Tongue (tissue), 1 donor: ENCODE measurements at regions not wholly inside any gene's neighbourhood (a gene's known extent, or its start where the extent isn't known, plus 50 kb on each side); places are given as distances from the start of the nearest gene placed in this dataset.
A peak's percentile ranks its signal among the peaks of the same experiment; 100 is the strongest.
"Not testable (repeated sequence)": the region's sequence is repeated elsewhere in the genome, so short reads cannot be mapped to it uniquely, and the experiment has no call there.

Experiments
- DNase-seq: peaks from one replicate; pipeline ENCODE4 v3.0.0-alpha.2; 2015

DNA sequence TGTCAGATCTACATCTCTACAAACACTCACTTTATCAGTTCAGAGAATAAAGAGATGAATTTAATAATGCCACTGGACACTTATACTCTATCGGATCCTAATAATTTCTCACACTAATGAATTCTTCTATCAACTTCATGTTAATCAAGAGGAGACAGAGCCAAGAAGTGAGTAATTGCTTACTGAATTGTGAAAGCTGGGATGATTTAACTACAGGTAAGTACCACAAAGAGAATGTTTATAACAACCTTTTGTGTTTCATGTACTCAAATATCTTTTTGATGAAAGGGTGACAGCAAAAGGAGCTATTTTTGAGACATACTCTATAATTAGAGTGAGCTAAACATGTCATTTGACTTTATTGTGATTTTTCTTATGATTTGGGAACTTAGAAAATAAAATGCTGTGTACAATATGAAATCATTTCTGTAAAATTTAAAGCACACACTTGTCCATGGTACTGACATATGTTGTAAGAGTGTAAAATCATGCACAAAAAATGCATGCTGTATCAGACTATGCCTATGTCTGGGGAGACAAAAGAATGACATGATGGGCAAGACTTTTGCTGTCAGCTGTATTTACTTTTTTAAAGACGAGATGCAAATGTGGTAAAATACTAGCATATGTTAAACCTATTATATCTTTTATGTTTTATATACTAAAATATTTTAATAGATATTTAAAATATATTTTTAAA is 361.2 kb downstream of the CCER1 start:
- DNase-seq, result no peak

DNA sequence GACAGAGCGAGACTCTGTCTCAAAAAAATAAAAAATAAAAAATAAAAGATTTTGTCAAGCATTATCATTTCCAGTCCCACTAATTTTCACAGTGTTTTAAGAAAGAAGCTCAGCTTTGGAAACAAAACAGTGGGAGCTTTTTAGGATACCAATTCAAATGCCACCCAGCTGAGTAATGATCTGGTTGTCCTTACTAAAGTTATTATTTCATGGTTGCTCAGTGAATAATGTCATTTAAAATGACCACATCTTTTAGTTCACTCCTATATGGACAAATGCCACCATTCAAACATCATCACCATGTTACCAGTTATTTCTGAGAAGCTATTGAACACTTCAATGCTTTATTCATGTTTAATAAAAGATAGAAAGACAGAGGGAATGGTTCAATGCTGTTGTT is 365.0 kb downstream of the CCER1 start:
- DNase-seq, result no peak

- no peak for DNase-seq
Observed at GRCh38 chr12:90585640-90586304, 369.2 kb downstream of the CCER1 start.

DNA sequence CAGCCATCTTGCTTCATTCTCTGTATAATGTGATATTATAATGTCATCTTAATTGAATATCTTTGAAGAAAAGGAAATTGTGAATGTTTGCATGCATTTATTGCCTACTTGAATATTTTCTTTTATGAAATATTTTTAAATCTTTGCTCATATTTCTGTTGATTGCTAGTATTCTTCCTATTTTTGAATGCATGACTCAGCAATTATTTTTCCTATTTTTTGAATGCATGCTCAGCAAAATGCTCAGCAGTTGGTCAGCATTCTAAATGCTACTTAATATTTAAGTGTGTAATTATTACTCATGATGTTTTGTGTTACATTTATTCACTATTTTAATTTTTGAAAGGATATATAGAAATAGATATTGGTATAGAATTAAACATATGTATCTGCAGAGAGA is 378.3 kb downstream of the CCER1 start:
- DNase-seq, result no peak

DNA sequence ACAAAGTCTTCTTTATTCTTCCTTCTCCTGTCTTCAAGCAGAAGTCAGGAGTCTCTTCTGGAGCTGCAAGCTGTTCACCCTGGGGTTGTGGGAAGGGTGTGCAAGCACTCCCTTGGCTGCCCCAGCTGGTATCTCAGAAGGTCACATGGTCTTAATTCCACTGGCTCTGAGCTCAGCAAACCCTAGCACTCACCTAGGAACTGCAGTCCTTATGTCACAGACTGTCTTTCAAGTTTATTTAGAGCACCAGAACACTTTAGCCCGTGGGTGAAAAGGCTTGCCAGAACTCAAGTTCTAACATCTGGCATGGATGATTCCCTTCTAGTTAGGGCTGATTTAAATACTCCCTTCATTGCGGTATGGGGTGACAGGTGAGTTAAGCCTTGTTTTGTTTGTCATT is 379.0 kb downstream of the CCER1 start:
- DNase-seq, result peak; percentile 34

DNA sequence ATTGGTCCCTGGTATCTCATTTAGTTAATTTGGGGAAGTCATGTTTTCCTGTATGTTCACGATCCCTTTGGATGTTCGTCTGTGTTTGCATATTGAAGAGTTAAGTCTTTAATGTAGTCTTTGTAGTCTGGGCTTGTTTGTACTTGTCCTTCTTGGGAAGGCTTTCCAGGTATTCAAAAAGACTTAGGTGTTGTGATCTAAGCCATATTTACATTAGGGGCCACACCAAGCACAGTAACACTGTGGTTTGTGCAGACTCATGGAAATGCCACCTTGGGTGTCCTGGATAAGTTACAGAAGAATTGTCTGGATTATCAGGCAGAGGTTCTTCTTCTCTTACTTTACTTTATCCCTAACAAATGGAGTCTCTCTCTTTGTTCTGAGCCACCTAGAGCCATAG is 380.3 kb downstream of the CCER1 start:
- no peak for DNase-seq

DNA sequence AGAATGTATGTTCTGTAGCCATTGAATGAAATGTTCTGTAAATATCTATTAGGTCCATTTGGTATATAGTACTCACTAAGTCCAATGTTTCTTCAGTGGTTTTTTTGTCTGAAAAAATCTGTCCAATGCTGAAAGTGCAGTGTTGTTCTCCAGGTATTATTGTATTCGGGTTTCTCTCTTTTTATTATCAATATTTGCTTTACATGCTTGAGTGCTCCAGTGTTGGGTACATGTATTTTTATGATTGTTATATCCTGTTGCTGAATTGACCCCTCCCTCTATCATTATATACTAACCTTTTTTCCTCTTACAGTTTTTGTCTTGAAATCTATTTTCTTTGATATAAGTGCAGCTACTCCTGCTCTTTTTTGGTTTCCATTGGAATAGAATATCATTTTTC is 382.2 kb downstream of the CCER1 start:
- DNase-seq, result no peak

GRCh38 chr12:90569685-90570084 is 385.3 kb downstream of the CCER1 start:
- no peak for DNase-seq

DNA sequence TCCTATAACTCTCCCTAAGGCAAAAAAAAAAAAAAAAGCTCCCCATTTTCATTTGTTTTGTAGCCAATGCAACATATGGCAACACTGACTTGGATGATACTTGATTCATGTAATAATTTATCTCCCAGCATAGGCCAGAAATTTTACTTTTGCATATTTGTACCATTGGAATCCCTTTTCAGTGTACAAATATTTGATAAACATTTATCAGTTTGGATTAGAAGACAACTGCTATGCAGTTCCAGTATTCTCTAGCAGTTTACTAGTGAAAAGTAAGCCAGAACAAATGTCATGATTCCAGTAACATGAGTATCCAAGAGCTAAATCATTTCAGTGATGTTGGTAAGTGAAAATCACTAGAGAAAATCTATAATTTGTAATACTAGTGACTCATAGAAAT is 392.3 kb downstream of the CCER1 start:
- DNase-seq, result no peak

GRCh38 chr12:90548595-90548994 is 406.4 kb downstream of the CCER1 start:
- DNase-seq, result no peak

DNA sequence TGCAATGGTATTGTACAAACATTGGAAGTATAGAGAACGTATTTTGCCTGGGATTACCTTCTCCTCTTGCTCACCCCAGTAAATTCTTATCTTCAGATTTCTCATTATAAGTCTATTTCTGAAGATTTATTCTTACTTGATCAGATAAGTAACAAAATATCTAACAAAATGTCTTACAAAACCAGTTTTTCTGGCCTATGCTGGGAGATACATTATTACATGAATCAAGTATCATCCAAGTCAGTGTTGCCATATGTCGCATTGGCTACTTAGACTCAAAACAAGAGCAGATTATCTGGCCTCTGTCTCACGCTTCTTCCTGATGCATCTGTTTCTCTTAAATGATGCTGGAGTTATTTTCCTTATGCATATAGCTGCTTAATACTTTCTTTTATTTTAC is 408.5 kb downstream of the CCER1 start:
- no peak for DNase-seq

- DNase-seq, result peak; percentile 4
Observed at GRCh38 chr12:90543841-90544240, 411.1 kb downstream of the CCER1 start.

- DNase-seq, result no peak
Observed at GRCh38 chr12:90543374-90543773, 411.6 kb downstream of the CCER1 start.

DNA sequence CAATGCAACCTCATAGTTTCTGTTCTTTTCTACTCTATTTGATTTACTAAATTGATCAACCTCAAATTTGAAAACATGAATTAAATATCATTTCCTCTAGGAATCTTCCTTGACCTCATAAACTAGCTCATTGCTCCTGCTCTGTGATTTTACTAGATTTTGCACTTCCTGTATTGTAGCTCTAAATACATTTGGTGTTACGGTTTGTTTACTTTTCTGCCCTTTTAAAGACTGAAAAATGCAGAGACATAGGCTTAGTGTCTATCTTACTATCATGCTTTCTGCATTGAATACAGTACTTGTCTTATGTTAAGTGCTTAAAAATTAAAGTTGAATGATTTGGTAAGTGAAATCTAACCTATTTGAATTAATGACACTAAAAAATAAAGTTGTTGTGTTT is 412.1 kb downstream of the CCER1 start:
- DNase-seq, result not testable (repeated sequence)

DNA sequence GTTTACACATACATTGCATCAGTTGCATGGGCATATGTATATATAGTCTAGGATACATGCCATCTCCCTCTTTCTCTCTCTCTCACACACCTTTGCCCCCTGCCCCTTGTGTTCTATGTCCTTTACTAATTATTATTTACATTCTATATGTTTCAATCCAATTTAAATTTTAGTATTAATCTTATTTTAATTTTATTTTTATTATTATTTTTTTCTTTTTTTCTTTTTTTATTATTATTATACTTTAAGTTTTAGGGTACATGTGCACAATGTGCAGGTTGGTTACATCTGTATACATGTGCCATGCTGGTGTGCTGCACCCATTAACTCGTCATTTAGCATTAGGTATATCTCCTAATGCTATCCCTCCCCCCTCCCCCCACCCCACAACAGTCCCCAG is 421.1 kb downstream of the CCER1 start:
- DNase-seq, result not testable (repeated sequence)

DNA sequence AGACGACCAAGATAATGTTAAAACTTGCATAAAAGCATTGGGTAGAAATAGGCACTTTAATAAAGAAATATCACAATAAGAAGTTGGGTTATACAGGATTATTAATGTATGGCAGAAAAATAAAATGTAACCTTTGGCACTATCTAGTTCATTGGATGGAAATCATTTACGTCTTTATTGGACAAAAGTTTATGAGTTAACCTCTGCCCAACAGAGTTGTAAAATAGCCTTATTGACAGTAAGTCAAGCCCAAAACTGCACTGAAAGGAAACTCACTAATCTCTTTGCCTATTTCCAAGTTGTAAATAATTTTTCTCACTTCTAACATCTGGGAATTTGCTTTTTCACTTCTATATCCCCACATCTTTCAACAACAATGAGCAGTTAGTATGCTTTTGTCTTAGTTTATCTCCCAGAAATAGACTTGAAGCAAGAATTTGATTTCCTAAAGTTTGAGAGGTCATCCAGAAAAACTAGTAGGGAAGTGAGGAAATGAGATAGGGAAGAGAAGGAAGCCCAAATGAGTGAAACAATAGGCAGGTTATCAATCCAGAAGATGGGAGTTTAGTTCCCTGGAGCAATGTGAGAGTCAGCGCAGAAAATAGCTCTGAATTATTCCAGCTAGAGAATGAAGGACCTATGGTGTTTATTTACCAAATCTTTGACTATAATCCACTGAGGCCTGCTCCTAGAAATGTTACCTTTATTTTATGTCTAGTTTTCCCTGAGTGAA is 434.8 kb downstream of the CCER1 start:
- DNase-seq, result no peak

DNA sequence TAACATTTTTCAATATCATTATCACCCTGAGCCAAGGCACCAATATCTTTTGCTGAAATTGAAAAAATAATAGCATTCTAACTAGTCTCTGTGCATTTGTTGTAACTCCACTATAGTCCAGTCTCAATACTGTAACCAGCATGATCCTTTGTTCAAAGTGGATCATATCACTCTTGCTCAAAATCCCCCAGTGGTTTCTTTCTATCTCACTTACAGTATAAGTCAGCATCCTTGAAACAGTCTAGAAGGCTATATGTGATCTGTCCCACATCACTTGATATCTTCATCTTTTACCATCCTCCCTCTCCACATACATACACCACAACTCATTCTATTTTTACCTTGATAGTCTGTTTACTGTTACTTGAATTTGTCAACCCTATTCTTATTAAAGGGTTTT is 435.7 kb downstream of the CCER1 start:
- DNase-seq, result no peak

- DNase-seq, result no peak
Observed at GRCh38 chr12:90515199-90516175, 439.5 kb downstream of the CCER1 start.

DNA sequence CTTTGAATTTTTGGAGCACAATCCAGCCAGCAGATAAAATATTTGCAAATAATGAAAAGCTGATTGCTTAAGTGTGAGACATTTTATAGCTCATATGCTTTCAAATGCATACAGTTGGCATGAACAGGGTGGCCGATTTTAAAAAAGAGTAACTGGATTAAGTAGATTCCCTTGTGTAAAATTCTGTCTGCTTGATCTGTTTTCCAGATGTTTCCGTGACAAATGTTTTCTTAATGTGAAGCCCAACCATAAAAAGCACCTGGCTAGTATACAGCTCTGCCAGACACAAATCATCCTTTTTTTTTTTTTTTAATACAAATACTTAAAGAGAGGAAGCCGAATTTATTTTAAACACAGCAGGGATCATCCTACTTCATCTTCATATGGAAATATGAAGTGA is 440.7 kb downstream of the CCER1 start:
- DNase-seq, result peak; percentile 83

DNA sequence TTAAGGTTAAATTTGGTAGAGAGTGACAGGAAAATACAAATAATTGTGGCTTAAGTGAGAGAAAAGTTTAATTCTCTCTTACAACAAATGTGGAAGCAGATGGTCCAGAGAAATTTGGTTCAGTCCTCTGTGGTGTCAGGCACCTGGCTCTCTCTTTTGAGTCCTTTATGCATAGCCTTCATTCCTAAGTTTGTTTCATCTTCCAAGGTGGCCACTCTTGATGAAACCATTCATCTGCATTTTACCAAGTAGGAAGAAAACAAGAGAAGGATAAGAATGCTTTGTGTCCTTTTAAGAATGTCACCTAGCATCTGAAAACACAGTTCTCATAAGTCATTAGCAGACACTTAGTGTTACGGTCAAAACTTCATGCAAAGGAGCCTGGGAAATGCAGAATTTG is 442.5 kb downstream of the CCER1 start:
- DNase-seq, result no peak

DNA sequence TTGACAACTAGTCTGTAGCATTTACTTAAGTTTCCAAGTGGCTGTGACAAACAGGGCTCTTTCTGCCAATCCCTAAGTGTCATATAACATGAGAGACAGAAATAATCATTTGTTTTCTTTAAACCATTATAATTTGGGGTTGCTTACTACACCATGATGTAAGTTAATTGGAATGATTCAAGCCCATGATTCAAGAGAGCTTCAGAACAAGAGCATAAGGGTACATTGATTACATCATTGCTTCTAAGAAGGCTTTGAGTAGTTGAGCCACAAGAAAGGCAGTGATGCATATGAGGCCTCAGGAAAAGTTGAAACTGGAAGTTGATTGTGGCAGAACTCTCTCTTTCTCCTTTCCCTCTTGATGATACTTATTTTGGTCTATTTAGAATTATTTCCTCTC is 444.0 kb downstream of the CCER1 start:
- DNase-seq, result no peak

DNA sequence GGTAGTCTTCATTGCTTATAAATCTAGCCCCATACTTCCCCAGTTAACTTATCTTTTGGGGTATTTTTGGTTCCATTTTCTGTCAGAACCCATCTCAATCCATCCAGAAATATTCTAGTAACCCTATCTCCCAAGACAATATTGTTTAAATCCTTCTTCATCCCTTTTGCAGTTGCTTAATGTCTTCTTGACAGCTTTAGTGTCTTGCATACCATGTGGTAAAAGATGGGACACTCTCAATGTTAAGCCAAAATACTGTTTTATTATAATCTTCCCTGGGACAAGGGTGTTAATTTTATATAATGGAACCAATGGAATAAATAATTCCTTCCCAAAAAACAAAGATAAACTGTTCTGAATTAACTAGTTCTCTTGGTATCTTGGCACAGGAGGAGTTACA is 450.2 kb downstream of the CCER1 start:
- DNase-seq, result no peak
